ENCODE measurements at regions not wholly inside any gene's neighbourhood (a gene's known extent, or its start where the extent isn't known, plus 50 kb on each side); places are given as distances from the start of the nearest gene placed in this dataset.

DNA sequence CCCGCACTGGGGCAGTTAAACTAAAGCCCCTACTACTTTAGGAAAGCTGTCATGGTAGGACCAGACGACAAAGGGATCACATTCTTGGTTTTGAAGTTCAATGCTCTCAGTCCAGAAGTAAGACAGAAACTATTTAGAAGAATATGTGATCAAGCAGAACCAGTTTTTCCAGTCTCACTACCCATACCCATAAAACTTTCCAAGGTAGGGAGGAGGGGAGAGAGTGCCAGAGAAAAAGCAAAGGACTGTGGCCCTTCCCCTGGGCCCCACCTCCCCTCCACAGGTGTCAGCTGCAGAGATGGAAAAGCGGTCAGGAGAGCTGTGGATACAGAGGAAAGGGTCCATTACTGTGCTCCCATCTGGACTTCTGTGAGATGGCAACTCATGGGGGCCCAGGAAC, 587.1 kb downstream of the SOX6 start:
- no peak for DNase-seq (ENCODE audit: low spot score)

GRCh38 chr11:15770798-15771414, 585.4 kb downstream of the SOX6 start:
- peak; percentile 55 for DNase-seq (ENCODE audit: low spot score)

DNA sequence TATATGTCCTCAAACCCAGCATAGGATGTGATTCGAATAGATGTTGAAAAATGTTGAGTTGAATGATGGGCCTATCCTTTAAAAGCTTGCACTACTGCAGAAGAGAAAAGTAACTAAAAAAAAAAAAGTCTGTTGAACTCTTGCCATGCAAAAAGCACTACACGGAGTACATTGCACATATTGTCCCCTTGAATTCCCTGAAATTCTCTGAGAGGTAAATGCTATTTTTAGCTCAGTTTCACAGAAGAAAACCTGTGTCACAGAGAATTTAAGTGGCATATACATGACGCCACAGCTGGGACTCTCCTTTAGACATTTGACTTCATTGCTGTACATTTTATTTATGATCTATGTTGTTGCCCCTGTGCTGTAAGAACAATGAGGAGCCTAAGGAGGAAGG, 583.8 kb downstream of the SOX6 start:
- no peak for DNase-seq (ENCODE audit: low spot score)

GRCh38 chr11:15772981-15773380, 583.4 kb downstream of the SOX6 start:
- DNase-seq (ENCODE audit: low spot score): no peak

DNA sequence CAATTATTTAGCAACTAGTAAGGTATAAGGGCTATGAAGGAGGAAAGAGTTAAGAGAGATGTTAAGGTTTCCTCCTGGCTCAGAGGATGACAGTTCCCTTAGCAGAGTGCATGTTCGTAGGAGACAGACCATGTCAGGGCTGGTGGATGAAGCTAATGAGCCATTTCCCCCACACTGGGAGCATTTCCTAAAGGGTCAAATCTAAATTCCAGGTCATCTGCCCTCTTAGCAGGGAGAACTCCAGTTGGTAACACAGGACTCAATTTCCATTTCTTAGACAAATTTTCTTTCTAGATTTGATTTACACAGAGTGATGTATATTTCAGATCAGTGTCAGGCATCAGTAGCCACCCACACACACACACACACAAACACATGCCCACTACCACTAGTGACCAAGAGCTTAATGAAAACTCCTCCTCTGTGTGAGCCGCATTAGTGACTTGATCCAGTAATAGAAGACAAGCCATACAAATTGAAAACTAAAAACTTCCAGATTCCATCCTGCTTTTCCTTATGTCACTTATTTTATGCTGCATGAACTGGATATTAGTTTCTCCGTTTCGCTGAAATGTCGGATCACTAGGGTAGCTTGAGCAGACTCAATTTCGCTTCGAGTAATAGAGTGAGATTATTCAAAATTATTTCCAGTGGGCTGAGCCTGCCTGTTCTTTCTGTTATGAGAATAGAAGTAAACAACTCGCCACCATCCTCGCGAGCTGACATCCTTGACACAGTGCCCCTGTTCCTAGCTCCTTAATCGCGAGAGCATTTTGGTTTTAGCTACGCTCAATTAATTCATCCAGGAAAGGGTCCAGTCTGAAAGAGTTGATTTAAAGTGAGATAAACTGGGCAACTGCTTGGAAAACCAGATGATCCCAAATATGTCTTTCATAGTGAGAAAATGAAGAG, 582.6 kb downstream of the SOX6 start:
- DNase-seq (ENCODE audit: low spot score): no peak

- no peak for DNase-seq (ENCODE audit: low spot score)
Observed at GRCh38 chr11:15774388-15774939, 581.9 kb downstream of the SOX6 start.

- DNase-seq (ENCODE audit: low spot score): peak; percentile 29
Observed at GRCh38 chr11:15775015-15775541, 581.3 kb downstream of the SOX6 start.

- no peak for DNase-seq (ENCODE audit: low spot score)
Observed at GRCh38 chr11:15775797-15776196, 580.5 kb downstream of the SOX6 start.

GRCh38 chr11:15776366-15776765, 580.0 kb downstream of the SOX6 start:
- no peak for DNase-seq (ENCODE audit: low spot score)

GRCh38 chr11:15779518-15779917, 576.8 kb downstream of the SOX6 start:
- DNase-seq (ENCODE audit: low spot score): no peak

DNA sequence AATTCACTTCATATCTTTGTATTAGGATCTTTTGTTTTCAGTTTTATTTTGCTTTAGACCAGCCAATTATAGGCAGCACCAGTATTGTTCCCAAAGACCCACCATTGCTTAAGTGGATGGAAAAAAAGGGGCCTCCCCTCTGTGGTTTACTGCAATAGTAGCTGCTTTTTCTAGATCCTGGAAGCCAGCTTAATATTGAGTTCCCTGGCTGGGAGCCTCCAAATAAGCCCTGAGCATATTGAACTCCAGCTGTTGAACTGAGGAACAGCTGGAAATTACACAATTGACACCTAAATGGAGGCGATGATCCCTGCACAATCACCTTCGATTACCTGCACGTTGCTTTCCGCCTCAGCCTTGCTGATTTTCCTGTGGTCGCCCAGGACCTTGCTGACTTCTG, 576.0 kb downstream of the SOX6 start:
- no peak for DNase-seq (ENCODE audit: low spot score)

GRCh38 chr11:15780837-15781236, 575.5 kb downstream of the SOX6 start:
- no peak for DNase-seq (ENCODE audit: low spot score)

DNA sequence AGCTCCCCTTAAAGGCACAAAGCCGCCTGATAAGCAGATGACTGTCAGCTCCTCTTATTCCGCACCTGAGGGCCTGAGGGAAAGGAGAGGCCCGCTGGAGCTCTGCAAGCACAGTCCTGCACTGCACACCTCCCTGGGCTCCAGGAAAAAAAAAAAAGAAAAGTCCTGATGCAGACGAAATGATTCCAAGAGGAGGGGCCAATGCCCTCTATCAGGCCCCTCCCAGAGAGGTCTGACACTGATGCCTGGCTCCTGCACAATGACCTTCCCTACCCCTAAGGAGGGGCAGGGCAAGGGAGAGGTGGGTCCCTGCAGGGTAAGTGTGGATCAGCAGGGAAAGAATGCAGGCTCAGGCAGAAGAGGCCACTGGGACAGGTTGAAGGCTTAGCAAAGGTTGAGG, 572.7 kb downstream of the SOX6 start:
- no peak for DNase-seq (ENCODE audit: low spot score)

- DNase-seq (ENCODE audit: low spot score): no peak
Observed at GRCh38 chr11:15793043-15793996, 563.0 kb downstream of the SOX6 start.

GRCh38 chr11:15794361-15795150, 561.8 kb downstream of the SOX6 start:
- DNase-seq (ENCODE audit: low spot score): no peak

GRCh38 chr11:15795378-15795777, 561.0 kb downstream of the SOX6 start:
- no peak for DNase-seq (ENCODE audit: low spot score)

- DNase-seq (ENCODE audit: low spot score): peak; percentile 90
Observed at GRCh38 chr11:15800111-15800800, 556.1 kb downstream of the SOX6 start.

GRCh38 chr11:15801126-15801525, 555.2 kb downstream of the SOX6 start:
- DNase-seq (ENCODE audit: low spot score): no peak

- DNase-seq (ENCODE audit: low spot score): no peak
Observed at GRCh38 chr11:15801616-15802015, 554.7 kb downstream of the SOX6 start.

DNA sequence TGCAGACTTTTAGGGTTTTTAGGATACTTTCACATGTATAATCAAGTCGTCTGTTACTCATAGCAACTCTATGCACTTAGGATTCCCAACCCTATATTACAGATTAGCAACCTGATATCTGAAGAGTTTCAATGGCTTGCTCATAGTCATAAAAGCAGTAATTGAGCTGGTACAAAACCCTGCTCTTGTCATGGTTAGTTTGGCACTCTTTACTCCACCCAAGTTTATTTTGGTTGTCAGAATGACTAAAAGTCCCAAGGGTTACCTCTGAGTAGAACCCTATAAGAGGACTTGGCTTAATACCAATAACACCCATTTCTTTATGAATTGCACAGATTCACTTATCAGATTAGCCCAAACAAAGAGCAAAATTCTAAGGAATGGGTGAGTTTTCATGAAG, 550.6 kb downstream of the SOX6 start:
- DNase-seq (ENCODE audit: low spot score): no peak
